GM19395 (cell line): ENCODE measurements at regions not wholly inside any gene's neighbourhood (a gene's known extent, or its start where the extent isn't known, plus 50 kb on each side); places are given as distances from the start of the nearest gene placed in this dataset.

ENCODE experiments used
- ATAC-seq: cut with Tn5 transposase; IDR thresholded peaks from one replicate; pipeline ENCODE4 v1.9.1; 2021; ENCODE audit warnings: mild to moderate bottlenecking, moderate library complexity; ENCODE audit not compliant: unreplicated experiment

DNA sequence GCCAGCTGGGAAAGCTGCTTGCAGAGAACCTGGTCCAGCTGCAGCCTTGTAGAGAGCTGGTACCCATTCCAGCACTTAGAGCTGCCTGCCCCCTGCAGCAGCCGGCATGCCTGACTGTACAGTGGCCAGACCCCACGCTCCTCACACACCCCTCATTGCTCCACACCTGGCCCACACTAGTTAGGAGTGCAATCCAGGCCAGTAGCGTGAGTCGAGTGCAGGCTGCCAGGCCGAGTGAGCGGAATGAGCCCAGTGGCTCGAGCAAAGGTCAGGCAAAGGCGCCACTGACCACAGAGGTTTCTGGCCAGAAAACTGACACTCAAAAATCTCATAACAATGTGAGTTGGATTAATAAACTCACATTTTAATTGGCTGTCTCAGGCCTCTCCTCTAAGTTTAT lies 921.7 kb upstream of the KCND2 start:
- ATAC-seq = no peak

DNA sequence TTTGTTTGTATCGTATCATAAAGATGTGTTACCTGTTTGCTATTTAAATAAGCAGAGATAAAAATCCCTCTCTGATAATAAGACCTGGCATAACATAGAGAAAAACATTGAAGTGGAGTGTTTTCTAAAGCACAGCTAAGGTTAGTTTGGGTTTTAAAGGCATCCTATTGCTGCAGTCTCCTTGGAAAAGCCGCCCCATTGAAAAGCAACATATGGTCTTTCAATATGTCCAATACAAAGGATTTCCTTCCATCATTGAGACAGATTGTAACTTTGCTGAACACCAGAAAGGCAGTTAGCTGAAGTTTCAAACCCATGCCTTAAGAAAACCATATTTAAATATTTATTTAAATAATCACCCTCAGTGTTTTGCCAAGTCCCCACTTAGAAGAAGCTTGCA lies 898.5 kb upstream of the KCND2 start:
- ATAC-seq = no peak

DNA sequence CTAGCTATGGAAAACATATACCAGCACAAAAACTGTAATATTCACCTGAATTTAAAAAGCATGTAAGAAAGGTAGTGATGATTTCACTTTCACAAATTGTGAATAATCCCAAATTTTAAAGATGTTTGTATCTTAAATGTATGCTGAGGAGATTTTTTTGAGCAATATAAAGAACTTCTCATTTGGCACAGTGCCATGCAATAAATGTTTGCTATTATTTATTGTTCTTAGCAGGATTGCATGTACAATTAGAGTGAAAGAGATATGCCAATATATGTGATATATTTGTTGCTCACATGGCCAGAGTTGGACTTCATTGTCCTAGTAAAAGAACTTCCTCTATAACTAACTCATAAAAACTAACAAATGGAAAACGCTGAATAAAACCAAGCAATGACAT lies 895.1 kb upstream of the KCND2 start:
- no peak for ATAC-seq

DNA sequence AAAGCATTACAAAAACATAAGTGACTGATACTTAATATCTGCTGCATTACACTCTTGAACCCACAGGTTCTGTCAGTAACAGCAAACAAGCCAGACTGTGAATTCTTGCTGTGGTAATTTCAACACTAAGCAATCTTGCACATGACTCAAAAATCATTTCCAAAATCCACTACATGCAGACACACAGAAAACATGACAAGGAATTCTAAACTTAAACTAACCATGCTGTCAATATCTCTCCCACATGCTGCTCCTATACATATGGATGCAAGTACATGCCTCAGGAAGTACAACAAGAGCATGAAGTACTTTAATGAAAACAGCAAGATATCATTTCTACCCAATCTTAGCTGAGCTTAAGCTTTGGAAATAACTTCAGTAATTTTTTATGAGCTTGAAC lies 890.2 kb upstream of the KCND2 start:
- no peak for ATAC-seq

DNA sequence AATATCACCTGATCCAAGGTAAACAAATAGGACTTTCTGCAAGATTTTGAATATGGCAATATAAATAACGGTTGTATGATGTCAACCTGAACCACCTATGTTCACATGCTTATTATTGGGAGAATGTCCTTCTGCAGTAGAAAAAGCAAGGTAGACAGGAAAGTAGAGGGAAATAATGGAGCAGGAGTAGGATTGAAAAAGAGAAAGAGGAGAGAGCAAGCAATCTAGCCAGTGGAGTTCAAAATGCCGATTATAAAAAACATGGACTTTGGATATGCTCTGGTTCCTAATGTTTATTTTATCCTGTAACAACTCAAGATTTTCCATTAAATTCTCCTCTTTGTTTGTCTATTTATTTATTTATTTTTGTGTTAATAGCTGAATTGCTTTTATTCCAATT lies 878.0 kb upstream of the KCND2 start:
- ATAC-seq = no peak

DNA sequence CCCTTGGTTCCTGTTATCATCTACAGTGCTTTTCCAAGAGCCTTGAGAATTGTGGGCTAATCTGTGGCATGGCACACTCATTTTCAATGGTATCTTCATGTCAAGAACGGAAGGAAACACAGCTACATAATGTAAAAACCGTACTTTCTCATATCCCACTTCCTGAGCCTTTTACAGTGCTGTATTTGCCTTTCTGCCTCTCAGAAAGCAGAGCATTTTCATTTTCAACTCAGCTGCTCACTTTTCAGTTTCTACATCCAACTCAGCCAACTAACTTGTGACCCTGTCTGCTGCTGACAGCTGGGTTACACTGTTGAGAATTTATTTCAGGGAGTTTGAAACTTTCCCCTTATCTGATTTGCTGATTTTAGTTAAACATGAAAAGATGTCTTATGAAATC lies 875.8 kb upstream of the KCND2 start:
- ATAC-seq = peak; percentile 97

DNA sequence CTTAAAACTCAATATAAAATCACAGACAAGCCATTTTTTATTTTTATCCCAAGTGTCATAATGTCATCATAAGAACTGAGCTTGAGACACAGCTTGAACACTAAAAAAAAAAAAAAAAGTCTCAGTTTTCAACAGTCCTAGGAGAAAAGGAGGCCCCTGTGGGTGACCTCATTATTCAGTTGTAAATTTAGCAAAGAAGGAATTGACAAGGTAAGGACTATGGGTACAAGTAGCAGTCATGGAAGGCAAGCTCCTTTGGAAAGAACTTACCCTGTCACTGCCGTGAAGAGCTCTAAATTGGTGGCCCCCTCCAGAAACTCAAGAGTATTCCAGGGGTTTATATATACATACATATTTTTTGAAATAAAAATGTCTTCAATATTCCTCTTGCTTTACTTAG lies 864.4 kb upstream of the KCND2 start:
- no peak for ATAC-seq

DNA sequence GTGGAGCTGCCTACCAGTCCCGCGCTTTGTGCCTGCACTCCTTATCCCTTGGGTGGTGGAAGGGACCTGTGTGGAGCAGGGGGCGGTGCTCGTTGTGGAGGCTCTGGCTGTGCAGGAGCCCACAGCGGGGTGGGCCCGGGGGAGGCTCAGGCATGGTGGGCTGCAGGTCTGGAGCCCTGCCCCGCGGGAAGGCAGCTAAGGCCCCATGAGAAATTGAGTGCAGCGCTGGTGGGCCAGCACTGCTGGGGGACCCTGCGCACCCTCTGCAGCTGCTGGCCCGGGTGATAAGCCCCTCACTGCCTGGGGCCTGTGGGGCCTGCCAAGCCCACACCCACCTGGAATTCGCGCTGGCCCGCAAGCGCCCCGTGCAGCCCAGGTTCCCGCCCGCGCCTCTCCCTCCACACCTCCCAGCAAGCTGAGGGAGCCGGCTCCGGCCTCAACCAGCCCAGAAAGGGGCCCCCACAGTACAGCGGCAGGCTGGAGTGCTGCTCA lies 859.6 kb upstream of the KCND2 start:
- no peak for ATAC-seq

DNA sequence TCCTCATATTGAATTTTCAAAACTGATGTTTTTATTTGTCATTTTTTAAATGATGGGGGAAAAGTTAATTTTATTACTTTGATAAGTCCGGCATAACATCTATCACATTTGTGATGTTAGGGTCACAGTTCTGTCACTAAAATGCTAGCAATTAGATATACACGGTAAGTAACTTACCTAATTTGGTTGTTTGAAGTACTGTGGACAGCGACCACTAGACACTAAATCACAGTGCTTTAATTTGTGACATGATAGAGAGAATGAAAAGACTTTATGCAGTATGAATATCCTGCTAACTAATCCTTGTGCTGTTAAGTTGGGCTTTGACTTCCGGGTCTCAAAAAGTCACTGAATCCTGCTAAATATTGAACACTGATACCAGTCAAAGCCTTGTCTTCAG lies 857.3 kb upstream of the KCND2 start:
- ATAC-seq = no peak

DNA sequence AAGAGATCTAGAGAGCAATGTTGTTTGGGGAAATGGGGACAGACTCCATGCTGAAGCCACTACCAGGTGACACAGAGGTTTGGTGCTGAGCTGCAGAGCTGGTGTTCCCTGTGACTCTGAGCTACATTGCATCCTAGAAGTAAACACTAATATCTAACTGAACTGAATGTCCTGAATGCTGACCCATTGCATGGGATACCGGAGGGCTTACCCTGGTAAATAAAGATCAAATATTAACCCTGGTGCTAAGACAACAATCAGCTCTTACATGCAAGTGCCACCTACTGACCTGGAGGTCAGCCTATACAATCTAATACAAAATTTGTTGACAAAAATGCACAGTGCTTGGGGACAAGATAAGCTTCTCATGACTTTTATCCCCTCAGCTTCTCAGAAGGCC lies 851.3 kb upstream of the KCND2 start:
- no peak for ATAC-seq

DNA sequence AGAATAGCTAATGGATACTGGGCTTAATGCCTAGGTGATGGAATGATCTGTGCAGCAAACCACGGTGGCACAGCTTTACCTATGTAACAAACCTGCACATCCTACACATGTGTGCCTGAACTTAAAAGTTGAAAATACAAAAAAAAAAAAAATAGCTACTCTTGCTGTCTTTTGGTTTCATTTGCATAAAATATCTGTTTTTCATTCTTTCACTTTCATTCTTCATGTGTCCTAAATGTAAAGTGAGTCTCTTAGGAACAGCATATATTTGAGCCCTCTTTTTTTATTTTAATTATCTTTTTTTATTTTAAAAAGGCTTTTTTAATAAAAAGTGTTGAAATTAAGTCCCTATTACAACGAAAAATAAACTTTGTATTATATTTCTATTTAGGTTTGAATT lies 836.1 kb upstream of the KCND2 start:
- no peak for ATAC-seq

DNA sequence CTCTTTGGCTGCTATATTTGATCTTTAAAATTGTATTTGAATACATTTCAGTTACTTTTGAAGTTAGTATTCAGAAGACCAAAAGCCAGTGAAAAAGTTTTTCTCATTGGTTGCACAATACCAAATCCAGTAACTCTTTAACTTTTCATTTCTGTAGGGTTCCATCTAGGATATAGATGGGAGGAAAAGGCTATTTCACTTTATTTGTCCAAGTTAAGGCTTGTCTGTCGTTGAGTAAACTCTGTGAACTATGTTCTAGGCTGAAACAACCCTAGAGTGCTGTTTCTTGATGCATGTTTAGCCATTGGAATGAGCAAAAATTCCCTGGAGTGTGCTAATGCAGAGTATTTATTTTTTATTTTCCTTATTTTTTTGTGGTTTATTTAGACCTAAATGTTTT lies 834.7 kb upstream of the KCND2 start:
- ATAC-seq = no peak

DNA sequence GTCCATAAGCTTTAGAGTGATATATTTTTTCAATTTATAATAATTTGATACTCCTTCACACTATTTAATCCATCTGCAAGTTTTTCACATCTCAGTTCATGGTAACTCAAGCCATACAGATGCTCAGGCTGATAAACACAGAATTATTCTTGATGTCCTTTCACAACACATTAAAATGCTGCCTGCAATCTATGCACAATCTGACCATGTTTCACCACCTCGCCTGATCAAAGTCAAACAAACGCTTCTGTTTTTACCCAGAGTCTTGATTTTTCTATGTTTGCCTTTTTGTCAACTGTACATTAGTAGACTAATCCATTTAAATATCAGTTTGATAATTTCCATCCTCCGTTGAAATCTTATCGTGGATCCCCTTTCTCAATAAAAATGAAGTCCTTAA lies 833.8 kb upstream of the KCND2 start:
- ATAC-seq = no peak

DNA sequence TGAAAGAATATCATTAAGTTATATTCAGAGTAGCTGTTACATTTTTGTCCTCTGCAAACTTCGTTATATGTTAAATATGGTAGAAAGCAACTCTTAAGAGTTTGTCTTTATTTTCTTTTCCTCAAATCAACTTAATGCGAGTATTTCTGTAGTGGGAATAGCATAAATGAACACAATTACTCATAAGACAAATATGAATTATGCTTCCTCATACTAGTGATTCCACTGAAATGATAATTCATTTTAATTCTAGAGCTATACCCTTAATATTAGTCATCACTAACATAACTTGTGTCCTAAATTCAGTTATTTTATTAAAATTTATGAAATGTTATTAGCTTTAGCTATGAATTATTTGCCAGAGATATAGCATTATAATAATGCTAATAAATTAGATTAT lies 820.6 kb upstream of the KCND2 start:
- no peak for ATAC-seq

DNA sequence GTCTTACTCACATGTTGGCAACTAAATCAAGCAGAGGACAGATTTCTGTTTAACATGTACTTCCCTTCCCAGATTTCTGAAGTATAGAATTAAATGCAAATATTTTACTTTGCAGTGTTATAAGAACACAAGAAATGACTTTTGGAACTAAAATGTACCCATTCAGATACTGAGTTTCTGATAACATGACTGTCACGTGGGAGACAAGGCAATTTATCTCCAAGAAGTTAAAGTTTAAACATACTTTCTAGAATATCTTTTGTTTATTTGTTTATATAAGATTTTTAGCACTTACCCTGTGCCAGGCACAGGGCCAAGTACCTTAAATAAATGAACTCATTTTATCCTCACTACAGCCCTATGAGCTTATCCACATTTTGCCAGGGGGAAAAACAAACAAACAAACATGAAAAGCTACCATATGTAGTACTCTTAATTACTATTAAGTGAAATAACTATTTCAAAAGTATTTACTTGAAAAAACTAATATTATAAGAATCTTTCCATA lies 807.1 kb upstream of the KCND2 start:
- no peak for ATAC-seq

DNA sequence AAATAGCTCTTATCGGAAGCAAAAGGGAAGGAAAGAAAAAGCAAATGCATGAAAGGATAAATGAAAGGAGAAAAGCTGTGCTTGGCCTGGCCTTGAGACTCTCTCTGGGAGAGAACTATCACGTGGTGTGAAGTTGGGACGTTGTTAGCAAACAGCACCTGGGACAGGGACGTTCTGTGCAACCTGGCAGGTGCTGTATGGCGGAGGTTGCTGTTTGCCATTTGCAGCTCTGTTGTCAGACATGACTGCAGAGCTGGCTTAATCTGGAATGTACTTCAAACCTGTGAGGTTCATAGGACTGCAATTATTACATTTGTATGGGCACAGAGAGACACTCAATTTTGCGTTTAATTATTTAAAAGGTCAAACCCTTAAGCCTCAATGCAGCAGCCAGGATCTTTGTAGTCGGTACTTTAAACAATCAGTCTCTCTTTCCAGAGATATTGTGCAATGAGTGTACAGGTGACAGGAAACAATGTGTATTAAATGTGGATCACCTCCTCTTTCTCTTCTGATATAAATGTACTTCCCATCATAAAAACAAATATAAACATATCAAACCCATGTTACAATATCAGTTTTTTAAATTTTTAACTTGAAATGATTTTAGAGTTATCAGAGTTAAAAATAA lies 800.5 kb upstream of the KCND2 start:
- ATAC-seq = no peak

DNA sequence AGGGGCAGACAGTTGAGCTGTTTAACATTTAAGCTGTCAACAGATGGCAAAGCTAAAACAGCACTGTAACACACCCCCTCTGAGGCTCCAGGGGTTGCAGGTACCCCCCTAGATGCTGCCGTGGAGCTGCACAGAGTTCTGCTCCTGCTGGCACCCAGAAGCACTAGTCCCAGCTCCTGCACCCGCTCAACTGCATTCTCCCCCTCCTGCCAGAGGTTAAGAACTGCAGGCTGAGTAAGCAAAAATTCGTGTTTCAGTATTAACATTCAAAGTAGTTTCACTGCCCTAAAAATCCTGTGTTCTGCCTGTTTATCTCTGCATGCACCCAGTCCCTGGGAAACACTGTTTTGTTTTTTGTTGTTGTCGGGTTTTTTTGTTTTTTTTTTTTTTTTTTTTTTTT lies 790.8 kb upstream of the KCND2 start:
- peak; percentile 88 for ATAC-seq

DNA sequence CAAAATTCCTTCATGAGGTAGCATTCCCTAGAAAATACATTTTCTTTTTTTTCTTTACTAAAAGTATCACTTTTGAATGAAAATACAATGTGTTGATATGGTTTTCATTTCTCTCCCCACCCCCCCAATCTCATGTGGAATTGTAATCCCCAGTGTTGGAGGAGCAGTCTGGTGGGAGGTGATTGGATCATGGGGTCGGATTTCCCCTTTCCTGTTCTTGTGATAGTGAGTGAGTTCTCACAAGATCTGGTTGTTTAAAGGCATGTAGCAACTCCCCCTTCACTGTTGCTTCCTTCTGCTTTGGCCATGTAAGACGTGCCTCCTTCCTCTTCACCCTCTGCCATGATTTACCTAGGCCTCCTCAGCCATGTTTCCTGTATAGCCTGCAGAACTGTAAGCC lies 790.3 kb upstream of the KCND2 start:
- ATAC-seq = no peak

DNA sequence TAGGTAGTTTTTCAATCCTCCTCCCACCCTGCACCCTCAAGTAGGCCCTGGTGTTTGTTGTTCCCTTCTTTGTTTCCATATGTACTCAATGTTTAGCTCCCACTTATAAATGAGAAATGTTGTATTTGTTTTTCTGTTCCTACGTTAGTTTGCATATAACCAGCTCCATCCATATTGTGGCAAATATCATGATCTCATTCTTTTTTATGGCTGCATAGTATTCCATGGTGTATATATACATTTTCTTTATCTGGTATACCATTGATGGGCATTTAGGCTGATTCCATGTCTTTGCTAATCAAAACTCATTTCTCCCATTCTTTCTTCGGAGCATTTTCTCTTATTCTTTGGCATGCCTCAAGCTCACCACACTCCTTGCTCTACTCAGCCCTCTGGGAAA lies 789.6 kb upstream of the KCND2 start:
- ATAC-seq = no peak

DNA sequence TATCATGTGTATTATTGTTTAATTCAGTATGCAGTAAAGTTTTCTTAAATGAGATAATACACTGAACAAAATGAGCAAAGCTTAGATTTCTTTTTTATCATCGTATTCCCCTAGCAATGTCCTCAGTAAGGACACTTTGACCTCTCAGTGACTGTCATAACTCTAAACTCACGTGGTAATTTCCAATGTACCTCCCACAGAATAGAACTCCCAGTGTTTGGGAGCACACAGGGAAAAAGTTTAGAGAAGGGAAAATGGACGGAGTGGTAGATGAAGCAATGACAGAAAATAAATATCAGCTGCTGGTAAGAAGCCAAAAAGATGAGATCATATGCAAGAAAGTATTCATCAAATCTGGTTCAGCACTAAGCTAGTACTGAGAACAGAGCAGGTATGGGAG lies 758.6 kb upstream of the KCND2 start:
- ATAC-seq = no peak

DNA sequence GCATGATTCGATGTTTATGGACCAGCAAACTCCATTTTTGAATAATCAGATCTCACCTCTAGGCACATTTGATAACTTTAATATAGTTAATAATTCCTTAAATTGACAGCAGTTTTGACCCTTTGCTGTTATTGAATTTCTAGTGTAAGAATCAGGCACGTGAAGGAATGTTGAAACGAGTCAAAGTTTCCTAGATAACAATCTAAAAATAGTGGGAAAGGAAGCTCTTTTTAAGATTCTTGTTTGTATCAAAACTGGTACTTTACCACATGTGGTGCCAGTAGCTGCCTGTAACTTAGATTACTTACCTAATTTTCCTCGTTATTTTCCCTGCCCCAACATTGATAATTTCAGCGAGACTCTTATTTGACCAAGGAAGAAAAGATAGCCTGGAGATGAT lies 757.8 kb upstream of the KCND2 start:
- no peak for ATAC-seq

DNA sequence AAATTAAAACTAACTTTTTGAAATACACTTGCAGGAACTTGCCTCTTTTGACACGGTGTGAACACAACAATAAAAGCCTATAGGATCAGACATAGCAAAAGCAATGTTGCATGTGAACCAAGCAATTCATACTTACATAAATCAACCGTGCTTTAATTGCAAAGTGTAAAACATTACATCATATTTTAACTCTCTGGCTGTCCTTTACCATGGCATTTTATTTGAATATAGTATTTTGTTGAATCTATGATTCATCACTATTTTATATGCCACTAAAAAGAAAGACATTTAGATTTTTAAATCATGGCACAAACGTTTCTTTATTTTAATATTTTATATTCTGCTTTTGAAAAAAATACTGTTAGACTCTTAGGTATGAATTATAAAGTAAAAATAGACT lies 757.0 kb upstream of the KCND2 start:
- no peak for ATAC-seq

DNA sequence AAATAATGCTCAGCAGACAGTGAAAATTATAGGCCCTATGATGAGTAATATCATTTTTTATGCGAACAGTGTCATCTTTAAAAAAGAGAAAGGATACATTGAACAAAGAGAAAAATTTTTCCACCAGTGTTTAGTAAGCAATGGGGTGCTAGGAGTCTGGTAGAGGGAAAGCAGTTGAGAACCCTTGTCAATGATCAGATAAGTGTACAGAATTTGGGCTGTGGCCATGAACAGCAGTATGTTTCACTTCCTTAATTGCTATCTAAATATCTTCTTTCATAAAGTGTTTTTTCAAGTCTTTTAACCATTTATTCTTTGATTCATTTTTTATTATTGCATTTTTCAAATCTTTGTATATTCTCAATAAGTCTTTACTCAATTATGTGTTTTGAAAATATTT lies 750.7 kb upstream of the KCND2 start:
- no peak for ATAC-seq
